ENCODE measurements at regions not wholly inside any gene's neighbourhood (a gene's known extent, or its start where the extent isn't known, plus 50 kb on each side); places are given as distances from the start of the nearest gene placed in this dataset.

DNA sequence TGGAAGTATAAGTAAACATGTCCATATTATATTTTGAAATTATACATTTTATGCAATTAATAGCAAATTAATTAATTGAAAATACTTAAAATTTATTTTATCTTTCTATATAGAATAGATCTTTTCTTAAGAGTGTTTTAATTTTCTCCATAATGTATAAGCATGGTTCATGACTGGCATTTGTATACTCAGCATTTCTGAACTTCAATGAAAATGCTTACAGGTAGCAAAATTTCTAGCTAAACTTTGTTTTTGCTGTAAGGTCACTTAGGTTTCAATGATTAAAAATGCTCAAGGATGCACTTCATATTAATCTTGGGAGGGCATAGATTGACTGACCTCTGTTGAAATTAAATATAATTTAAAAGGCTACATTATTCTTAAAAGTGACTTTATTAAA lies 1108.1 kb downstream of the BRINP3 start:
- Histone ChIP-seq H3K36me3 (no peaks in the 10 kb centered on the region), H3K27me3 (ENCODE audit: low read depth) (no peaks in the 10 kb centered on the region), H3K9me3 (replicated peaks) (peaks cover 9% of the 10 kb centered on the region), H3K4me1 (no peaks in the 10 kb centered on the region), H3K4me3 (no peak overlapping the region), H3K27ac (replicated peaks) (no peak overlapping the region)
- TF ChIP-seq, protein P1, sequence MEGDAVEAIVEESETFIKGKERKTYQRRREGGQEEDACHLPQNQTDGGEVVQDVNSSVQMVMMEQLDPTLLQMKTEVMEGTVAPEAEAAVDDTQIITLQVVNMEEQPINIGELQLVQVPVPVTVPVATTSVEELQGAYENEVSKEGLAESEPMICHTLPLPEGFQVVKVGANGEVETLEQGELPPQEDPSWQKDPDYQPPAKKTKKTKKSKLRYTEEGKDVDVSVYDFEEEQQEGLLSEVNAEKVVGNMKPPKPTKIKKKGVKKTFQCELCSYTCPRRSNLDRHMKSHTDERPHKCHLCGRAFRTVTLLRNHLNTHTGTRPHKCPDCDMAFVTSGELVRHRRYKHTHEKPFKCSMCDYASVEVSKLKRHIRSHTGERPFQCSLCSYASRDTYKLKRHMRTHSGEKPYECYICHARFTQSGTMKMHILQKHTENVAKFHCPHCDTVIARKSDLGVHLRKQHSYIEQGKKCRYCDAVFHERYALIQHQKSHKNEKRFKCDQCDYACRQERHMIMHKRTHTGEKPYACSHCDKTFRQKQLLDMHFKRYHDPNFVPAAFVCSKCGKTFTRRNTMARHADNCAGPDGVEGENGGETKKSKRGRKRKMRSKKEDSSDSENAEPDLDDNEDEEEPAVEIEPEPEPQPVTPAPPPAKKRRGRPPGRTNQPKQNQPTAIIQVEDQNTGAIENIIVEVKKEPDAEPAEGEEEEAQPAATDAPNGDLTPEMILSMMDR (IDR thresholded peaks at IDR 0.05; ENCODE audit: borderline replicate concordance): no peak
- DNase-seq: no peak
- intact Hi-C loops (cut with micrococcal nuclease): no loop called here

DNA sequence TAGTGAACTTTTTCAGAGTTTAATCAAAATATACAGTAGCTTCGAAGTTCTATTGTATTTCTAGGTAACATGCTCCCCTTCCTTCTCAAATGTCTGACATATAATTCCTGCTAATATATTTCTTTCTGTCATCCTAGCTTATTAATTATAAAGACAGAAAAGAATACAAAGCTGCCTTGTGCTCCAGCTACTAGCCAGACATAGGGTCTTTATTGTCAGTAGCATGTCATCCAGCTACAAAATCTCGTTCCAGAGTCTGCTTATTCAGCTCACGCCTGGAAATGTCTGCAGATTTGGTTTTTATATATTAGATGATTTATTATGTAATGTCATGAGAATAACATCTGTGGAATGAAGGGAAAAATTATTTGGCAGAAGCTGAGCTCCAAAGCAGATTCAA lies 1102.8 kb downstream of the BRINP3 start:
- Histone ChIP-seq H3K9me3 (replicated peaks) (peaks cover 15% of the 10 kb centered on the region), H3K4me3 (no peak overlapping the region), H3K27ac (replicated peaks) (no peak overlapping the region), H3K36me3 (no peaks in the 10 kb centered on the region), H3K4me1 (no peaks in the 10 kb centered on the region), H3K27me3 (ENCODE audit: low read depth) (no peaks in the 10 kb centered on the region)
- intact Hi-C loops (cut with micrococcal nuclease): no loop called here
- no peak for DNase-seq
- TF ChIP-seq, protein P1 (IDR thresholded peaks at IDR 0.05; ENCODE audit: borderline replicate concordance): no peak

DNA sequence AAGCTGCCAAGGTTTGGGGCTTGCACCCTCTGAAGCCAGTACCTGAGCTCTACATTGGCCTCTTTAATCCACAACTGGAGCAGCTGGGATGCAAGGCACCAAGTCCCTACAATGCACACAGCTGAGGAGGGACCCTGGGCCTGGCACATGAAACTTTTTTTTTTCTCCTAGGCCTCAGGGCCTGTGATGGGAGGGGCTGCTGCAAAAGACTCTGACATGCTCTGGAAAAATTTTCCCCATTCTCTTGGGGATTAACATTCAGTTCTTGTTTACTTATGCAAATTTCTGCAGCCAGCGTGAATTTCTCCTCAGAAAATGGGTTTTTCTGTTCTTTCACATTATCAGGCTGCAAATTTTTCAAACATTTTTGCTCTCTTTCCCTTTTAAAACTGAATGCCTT lies 1072.2 kb downstream of the BRINP3 start:
- no peak overlapping the region for H3K27ac ChIP-seq (replicated peaks)
- no peaks in the 10 kb centered on the region for H3K4me1 ChIP-seq
- H3K9me3 ChIP-seq (replicated peaks): peaks cover 31% of the 10 kb centered on the region
- H3K27me3 ChIP-seq (ENCODE audit: low read depth): no peaks in the 10 kb centered on the region
- TF ChIP-seq, protein P1 (IDR thresholded peaks at IDR 0.05; ENCODE audit: borderline replicate concordance): no peak
- no peak overlapping the region for H3K4me3 ChIP-seq
- intact Hi-C loops (cut with micrococcal nuclease): no loop called here
- no peak for DNase-seq
- H3K36me3 ChIP-seq: no peaks in the 10 kb centered on the region

DNA sequence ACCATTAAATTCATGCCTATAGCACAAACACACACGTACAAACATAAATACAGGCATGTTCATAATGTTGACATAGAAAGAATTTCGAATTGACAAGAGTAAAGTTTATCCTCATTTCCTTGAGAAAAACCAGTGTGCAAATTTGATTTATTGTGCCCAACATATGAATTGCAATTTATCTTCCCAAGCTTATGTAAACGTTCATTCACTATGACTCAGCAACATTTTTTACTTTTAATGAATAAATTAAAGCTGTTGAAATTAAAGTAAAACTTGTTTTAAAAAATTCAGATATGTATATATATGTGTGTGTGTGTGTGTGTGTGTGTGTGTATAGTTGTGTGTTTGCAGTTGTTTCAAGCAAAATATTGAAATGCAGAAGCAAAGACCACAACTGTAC lies 1067.9 kb downstream of the BRINP3 start:
- no peaks in the 10 kb centered on the region for H3K27me3 ChIP-seq (ENCODE audit: low read depth)
- H3K27ac ChIP-seq (replicated peaks): no peak overlapping the region
- no peaks in the 10 kb centered on the region for H3K4me1 ChIP-seq
- peaks cover 22% of the 10 kb centered on the region for H3K9me3 ChIP-seq (replicated peaks)
- no peak overlapping the region for H3K4me3 ChIP-seq
- intact Hi-C loops (cut with micrococcal nuclease): no loop called here
- H3K36me3 ChIP-seq: no peaks in the 10 kb centered on the region
- DNase-seq: no peak
- TF ChIP-seq, protein P1 (IDR thresholded peaks at IDR 0.05; ENCODE audit: borderline replicate concordance): no peak

DNA sequence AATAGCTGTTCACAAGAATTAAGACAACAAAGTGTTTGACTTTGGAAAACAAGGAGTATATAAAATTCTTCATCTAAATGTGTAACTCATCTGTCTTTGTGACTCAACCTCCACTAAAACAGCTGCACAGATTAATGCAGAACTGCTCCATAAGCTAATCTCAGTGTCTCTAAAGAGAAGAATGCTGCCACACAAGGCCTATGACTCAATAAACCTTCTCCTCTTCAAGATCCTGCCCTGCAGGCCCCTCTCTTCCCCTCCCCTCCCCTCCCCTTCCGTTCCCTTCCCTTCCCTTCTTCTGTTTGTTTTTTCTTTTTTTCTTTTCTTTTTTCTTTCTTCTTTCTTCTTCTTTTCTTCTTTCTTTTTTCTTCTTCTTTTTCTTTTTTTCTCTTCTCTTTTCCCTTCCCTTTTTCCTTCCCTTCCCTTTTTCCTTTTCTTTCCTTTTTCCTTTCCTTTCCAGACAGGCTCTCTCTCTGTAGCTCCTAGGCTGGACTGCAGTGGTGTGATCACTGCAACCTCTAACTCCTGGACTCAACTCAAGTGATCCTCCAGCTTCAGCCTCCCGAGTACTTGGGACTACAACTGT lies 1052.8 kb downstream of the BRINP3 start:
- intact Hi-C loops (cut with micrococcal nuclease): no loop called here
- no peaks in the 10 kb centered on the region for H3K36me3 ChIP-seq
- H3K27ac ChIP-seq (replicated peaks): no peak overlapping the region
- no peaks in the 10 kb centered on the region for H3K4me1 ChIP-seq
- TF ChIP-seq, protein P1 (IDR thresholded peaks at IDR 0.05; ENCODE audit: borderline replicate concordance): no peak
- H3K9me3 ChIP-seq (replicated peaks): no peaks in the 10 kb centered on the region
- H3K4me3 ChIP-seq: no peak overlapping the region
- DNase-seq: no peak
- H3K27me3 ChIP-seq (ENCODE audit: low read depth): no peaks in the 10 kb centered on the region
